ENCODE measurements at regions not wholly inside any gene's neighbourhood (a gene's known extent, or its start where the extent isn't known, plus 50 kb on each side); places are given as distances from the start of the nearest gene placed in this dataset.

DNA sequence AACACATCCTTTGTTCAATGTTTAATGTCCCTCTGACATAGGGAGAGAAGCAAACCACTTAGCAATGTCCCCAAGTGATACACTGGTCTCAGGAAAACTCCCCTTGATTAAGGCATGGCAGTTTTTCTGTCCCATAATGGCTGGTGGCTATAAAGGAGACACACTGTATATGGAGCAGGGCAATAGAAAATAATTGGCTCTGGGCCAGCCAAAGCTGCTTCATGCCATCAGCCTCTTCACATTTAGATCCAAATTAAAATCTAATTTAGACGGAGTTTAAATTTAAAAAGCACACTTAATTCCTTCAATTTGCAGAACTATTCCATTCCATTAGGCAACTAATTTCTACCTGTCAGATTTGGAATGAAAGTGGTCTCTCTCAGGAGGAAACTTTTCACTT lies 638.1 kb downstream of the DSC3 start:
- H3K27ac ChIP-seq = no peak overlapping the region
- H3K9me3 ChIP-seq = no peaks in the 10 kb centered on the region
- intact Hi-C loops (cut with DNase I; ENCODE audit: low total_unique reads) = no loop called here
- DNase-seq = no peak
- no peak overlapping the region for H3K4me3 ChIP-seq
- no peaks in the 10 kb centered on the region for H3K36me3 ChIP-seq
- TF ChIP-seq CTCF (IDR thresholded peaks at IDR 0.05) = no peak
- no peaks in the 10 kb centered on the region for H3K4me1 ChIP-seq
- no peaks in the 10 kb centered on the region for H3K27me3 ChIP-seq

GRCh38 chr18:30403278-30403677 lies 639.3 kb downstream of the DSC3 start:
- no peak for TF ChIP-seq CTCF (IDR thresholded peaks at IDR 0.05)
- no peaks in the 10 kb centered on the region for H3K36me3 ChIP-seq
- intact Hi-C loops (cut with DNase I; ENCODE audit: low total_unique reads) = no loop called here
- H3K27ac ChIP-seq = no peak overlapping the region
- no peaks in the 10 kb centered on the region for H3K4me1 ChIP-seq
- H3K4me3 ChIP-seq = no peak overlapping the region
- no peaks in the 10 kb centered on the region for H3K9me3 ChIP-seq
- no peak for DNase-seq
- H3K27me3 ChIP-seq = no peaks in the 10 kb centered on the region

- no peak for TF ChIP-seq CTCF (IDR thresholded peaks at IDR 0.05)
- Histone ChIP-seq H3K4me3 (no peak overlapping the region), H3K9me3 (no peaks in the 10 kb centered on the region), H3K4me1 (no peaks in the 10 kb centered on the region), H3K27ac (no peak overlapping the region), H3K27me3 (no peaks in the 10 kb centered on the region), H3K36me3 (no peaks in the 10 kb centered on the region)
- DNase-seq = no peak
- intact Hi-C loops (cut with DNase I; ENCODE audit: low total_unique reads) = no loop called here
Measured at GRCh38 chr18:30387401-30387800, 655.1 kb downstream of the DSC3 start.

DNA sequence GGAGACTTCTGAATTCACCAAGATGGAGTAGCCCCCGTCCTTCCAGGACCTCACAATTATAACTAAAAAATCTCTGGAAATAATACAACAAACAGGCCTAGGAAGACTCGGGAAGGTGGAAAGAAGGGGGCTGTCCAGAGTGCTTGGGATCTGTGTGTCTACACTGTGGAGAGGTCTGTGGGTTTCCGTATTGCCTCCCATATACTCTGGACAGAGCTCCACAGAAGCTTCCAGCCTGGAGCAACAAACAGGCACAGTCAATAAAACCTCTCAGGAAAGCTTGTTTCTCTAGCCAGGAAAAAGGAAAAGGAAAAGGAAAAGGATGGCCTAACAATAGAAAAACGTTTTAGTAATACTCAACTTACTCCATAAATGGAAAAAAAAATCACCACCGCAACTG lies 655.9 kb downstream of the DSC3 start:
- Histone ChIP-seq H3K36me3 (no peaks in the 10 kb centered on the region), H3K27ac (no peak overlapping the region)
- no peak for TF ChIP-seq CTCF (IDR thresholded peaks at IDR 0.05)

DNA sequence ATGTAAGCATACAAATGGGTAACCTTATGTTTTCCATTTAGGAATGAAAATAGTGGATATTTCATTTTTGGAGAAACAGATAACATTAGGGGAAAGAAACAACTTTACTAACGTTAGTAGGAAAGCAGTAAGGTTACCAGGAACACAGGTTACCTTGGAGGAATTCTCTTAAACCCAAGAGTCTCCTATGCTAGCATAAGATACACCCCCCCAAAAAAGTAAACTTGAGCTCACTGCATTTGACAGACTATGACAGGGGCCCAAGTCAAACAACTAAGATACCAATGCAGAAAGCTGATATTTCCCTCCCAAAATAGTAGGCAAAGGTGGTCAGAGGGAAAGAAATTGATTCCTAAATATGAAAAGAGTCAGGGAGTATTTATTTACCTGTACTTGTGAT lies 656.9 kb downstream of the DSC3 start:
- no peaks in the 10 kb centered on the region for H3K36me3 ChIP-seq
- no peaks in the 10 kb centered on the region for H3K4me1 ChIP-seq
- no peaks in the 10 kb centered on the region for H3K27me3 ChIP-seq
- no peak overlapping the region for H3K4me3 ChIP-seq
- no peak for TF ChIP-seq CTCF (IDR thresholded peaks at IDR 0.05)
- no peak overlapping the region for H3K27ac ChIP-seq
- intact Hi-C loops (cut with DNase I; ENCODE audit: low total_unique reads) = no loop called here
- peaks cover 0 to under 1% (median 0%) of the 10 kb centered on the region in 3 donors for H3K9me3 ChIP-seq
- no peak for DNase-seq

More for the DNA sequence above, 655.9 kb downstream of the DSC3 start:
- H3K4me1 ChIP-seq = no peaks in the 10 kb centered on the region
- H3K27me3 ChIP-seq = no peaks in the 10 kb centered on the region
- intact Hi-C loops (cut with DNase I; ENCODE audit: low total_unique reads) = no loop called here
- H3K4me3 ChIP-seq = no peak overlapping the region
- no peaks in the 10 kb centered on the region for H3K9me3 ChIP-seq
- DNase-seq = no peak

DNA sequence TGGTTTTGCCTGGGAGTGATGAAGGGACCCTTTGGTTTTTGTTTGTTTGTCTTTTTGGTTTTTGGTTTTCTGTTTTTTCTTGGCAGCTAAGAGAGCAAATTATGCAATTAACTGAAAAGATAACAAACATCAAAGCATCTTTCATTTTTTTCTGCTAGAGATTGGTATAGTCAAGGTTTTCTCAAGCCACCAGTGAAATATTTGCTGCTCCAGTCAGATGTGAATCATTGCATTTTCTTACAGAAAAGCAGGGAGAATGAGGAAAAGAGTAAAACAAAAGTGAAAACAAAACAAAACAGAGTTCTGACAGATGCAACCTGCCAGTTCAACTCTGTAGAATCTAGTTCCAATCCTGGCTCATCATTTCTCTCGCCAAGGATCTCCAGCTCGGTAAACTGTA lies 660.7 kb downstream of the DSC3 start:
- no peak for TF ChIP-seq CTCF (IDR thresholded peaks at IDR 0.05)
- no peaks in the 10 kb centered on the region for H3K4me1 ChIP-seq
- no peaks in the 10 kb centered on the region for H3K27me3 ChIP-seq
- no peak overlapping the region for H3K4me3 ChIP-seq
- peaks cover 0 to 5% (median 0%) of the 10 kb centered on the region in 3 donors for H3K9me3 ChIP-seq
- no peak for DNase-seq
- H3K27ac ChIP-seq = no peak overlapping the region
- H3K36me3 ChIP-seq = no peaks in the 10 kb centered on the region
- intact Hi-C loops (cut with DNase I; ENCODE audit: low total_unique reads) = no loop called here

Measured in tibial artery (tissue), 4 donors.